ENCODE measurements at regions not wholly inside any gene's neighbourhood (a gene's known extent, or its start where the extent isn't known, plus 50 kb on each side); places are given as distances from the start of the nearest gene placed in this dataset.

DNA sequence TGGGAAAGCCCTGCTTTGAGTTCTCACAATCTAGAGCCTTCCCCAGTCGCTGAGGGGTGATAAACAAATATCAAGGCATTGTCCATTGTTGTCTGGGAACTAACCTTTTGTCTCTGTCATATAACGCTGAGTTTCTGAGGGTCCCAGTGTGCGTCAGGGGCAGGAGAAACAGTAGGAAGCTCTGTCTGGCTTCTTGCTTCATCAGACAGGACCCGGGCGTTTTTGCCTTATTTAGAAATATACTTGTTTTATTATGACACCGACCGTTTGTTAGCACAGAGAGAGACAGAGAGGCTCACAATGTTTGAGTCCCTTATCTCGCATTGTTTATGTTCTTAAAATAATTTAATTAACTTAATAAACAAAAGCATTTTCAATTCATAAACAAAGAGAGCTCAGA, 204.9 kb upstream of the GAS1 start:
- no peak for DNase-seq (ENCODE audit: insufficient read length, low spot score)
- TF ChIP-seq POLR2A (IDR thresholded peaks at IDR 0.05; ENCODE audit: low read depth, low read length) = no peak
- no peak for FAIRE-seq

- TF ChIP-seq POLR2A (IDR thresholded peaks at IDR 0.05; ENCODE audit: low read depth, low read length) = no peak
Measured at GRCh38 chr9:87156247-87156646, 208.9 kb upstream of the GAS1 start.

GRCh38 chr9:87157366-87158031, 210.2 kb upstream of the GAS1 start:
- no peak for TF ChIP-seq POLR2A (IDR thresholded peaks at IDR 0.05; ENCODE audit: low read depth, low read length)
- no peak for FAIRE-seq
- DNase-seq (ENCODE audit: insufficient read length, low spot score) = no peak

More at GRCh38 chr9:87156247-87156646, 208.9 kb upstream of the GAS1 start:
- FAIRE-seq = no peak
- no peak for DNase-seq (ENCODE audit: insufficient read length, low spot score)

DNA sequence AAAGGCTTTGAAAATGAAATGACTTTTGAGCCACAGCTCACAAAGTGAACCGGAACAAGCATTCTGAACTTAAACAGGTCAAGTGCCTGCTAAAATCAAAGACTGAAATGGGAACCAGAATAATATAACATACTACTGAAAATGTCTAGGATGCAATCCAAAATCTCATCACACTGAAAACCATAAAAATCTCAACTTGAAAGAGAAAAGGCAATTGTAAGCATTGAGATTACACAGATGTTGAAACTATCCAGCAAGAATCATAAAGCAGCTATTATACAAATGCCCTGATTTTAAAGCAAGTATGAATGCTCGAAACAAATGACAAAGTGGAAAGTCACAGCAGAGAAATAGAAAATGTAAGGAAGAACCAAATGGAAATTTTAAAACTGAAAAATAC, 211.5 kb upstream of the GAS1 start:
- TF ChIP-seq POLR2A (IDR thresholded peaks at IDR 0.05; ENCODE audit: low read depth, low read length) = no peak
- DNase-seq (ENCODE audit: insufficient read length, low spot score) (no peak), FAIRE-seq (no peak)

GRCh38 chr9:87160148-87161102, 213.1 kb upstream of the GAS1 start:
- DNase-seq (ENCODE audit: insufficient read length, low spot score) (no peak), FAIRE-seq (no peak)
- no peak for TF ChIP-seq POLR2A (IDR thresholded peaks at IDR 0.05; ENCODE audit: low read depth, low read length)

DNA sequence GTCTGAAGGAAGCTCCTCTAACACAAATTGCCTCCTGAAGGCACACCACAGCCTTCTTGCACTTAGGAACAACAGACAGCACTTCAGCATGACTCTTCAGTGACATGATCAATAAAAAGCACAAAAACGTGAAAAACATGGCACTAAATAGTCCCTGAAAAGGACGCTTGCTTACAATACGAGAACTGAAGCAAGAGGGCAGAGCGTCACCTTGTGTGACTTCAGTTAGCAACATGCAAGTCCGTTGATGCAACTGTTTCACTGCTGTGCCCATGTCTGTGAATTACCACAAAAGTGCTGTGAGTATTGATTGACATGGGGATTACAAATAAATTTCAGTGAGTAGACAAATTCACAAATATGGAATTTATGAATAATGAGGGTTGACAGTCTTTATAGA, 219.9 kb upstream of the GAS1 start:
- no peak for FAIRE-seq
- no peak for DNase-seq (ENCODE audit: insufficient read length, low spot score)
- TF ChIP-seq POLR2A (IDR thresholded peaks at IDR 0.05; ENCODE audit: low read depth, low read length) = no peak

- DNase-seq (ENCODE audit: insufficient read length, low spot score) = no peak
- no peak for TF ChIP-seq POLR2A (IDR thresholded peaks at IDR 0.05; ENCODE audit: low read depth, low read length)
- no peak for FAIRE-seq
Measured at GRCh38 chr9:87167582-87167981, 220.3 kb upstream of the GAS1 start.

- no peak for DNase-seq (ENCODE audit: insufficient read length, low spot score)
- no peak for FAIRE-seq
- TF ChIP-seq POLR2A (IDR thresholded peaks at IDR 0.05; ENCODE audit: low read depth, low read length) = no peak
Measured at GRCh38 chr9:87178302-87178701, 231.0 kb upstream of the GAS1 start.

- no peak for FAIRE-seq
- no peak for DNase-seq (ENCODE audit: insufficient read length, low spot score)
- TF ChIP-seq POLR2A (IDR thresholded peaks at IDR 0.05; ENCODE audit: low read depth, low read length) = no peak
Measured at GRCh38 chr9:87179553-87180340, 232.4 kb upstream of the GAS1 start.

DNA sequence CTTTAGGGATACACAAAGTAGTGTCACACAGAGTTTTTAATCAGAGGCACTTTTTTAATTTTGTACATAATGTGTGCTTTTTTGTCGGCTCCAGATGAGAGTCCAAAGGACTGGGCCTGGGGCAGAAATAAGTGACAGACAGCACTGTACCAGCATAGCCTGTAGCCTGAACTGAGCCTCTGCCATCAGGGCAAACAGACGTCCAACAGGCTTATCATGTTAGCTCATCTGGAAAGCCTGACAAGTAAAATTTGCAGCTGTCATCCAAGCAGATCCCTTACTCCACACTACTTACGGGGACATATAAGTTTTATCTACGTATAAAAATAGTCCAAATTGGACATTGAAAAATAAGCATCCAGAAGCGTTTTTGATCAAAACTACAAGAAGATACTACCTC, 233.1 kb upstream of the GAS1 start:
- DNase-seq (ENCODE audit: insufficient read length, low spot score) (no peak), FAIRE-seq (no peak)
- TF ChIP-seq POLR2A (IDR thresholded peaks at IDR 0.05; ENCODE audit: low read depth, low read length) = no peak

DNA sequence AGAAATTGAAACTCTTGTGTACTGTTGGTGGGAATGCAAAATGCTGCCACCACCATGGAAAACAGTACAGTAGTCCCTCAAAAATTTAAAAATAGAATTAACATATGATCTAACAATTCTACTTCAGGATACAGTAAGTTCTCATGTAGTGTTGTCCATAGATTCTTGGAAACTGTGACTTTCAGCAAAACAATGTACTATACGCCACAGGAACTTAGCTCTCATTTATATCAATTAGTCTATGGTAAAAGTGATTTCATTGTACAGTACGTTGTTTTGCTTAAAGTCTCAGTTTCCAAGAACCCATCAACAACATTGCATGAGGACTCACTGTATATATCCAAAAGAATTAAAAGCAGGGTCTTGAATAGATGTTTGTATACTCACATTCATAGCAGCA, 233.5 kb upstream of the GAS1 start:
- FAIRE-seq (no peak), DNase-seq (ENCODE audit: insufficient read length, low spot score) (no peak)
- no peak for TF ChIP-seq POLR2A (IDR thresholded peaks at IDR 0.05; ENCODE audit: low read depth, low read length)

DNA sequence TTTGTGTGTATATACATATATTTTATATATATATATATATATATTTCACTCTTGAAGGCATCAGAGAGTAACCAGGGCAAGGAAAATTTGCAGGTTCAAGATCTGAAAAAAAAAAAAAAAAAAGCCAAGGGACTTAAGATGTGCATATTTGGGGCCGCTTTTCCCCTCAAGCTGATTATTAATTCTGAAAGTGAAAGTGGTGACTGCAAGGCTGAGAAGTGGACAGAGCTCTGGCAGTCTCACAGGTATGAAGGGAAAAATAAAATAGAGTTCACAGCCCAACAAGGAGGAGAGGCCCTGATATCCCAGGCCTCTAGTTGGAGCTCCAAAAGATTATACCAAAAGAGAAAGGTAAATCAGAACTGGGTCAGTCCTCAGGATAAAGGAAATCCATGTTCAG, 234.4 kb upstream of the GAS1 start:
- FAIRE-seq = no peak
- no peak for DNase-seq (ENCODE audit: insufficient read length, low spot score)
- no peak for TF ChIP-seq POLR2A (IDR thresholded peaks at IDR 0.05; ENCODE audit: low read depth, low read length)

DNA sequence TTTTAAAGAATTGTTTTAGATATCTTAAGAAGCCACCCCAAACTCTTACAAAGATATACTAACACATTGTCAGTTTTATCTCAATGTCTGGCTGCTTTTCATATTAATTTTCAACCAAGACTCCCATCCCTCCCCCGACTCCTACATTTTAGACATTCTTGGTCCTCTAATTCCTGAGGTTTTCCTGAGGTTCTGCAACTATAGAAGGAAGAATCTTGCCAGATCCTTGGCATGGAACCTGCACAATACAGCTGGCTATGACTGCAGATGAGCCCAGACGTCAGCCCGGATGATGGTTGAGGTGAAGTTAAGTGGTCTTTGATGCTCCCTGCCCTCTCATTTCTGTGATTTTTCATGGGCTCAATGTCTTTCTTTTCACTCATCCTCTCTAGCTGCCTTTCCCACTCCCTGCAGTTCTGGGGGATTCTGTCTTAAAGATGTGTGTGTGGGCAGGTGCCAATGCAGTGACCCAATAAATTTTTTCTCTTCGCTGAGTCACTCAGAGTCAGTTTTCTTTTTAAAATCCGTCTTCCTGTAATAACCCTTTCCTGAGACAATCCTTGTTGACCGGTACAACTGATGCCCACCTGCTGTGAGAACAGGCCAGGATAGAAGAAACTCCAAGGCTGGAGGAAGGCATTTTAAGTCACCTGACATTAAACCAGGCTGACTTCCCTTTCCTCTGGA, 237.8 kb upstream of the GAS1 start:
- FAIRE-seq (no peak), DNase-seq (ENCODE audit: insufficient read length, low spot score) (no peak)
- TF ChIP-seq POLR2A (IDR thresholded peaks at IDR 0.05; ENCODE audit: low read depth, low read length) = no peak

All from H54 (cell line).